GM12875 (cell line): ENCODE measurements at regions not wholly inside any gene's neighbourhood (a gene's known extent, or its start where the extent isn't known, plus 50 kb on each side); places are given as distances from the start of the nearest gene placed in this dataset.

ENCODE experiments used
- H3K4me3 ChIP-seq: one replicate; pipeline ENCODE4 v1.5.1; 2011; ENCODE audit warnings: low read depth, low read length, control low read depth
- CTCF ChIP-seq: IDR thresholded peaks from 2 replicates; pipeline ENCODE4 v1.5.1; 2011; ENCODE audit warnings: low read depth, mild to moderate bottlenecking, control low read depth, inconsistent platforms, low read length, moderate library complexity, borderline replicate concordance; ENCODE audit not compliant: insufficient read depth

GRCh38 chr13:69458013-69458412 lies 649.6 kb upstream of the ATXN8OS start:
- H3K4me3 ChIP-seq: no peak overlapping the region
- no peak for TF ChIP-seq CTCF

- H3K4me3 ChIP-seq: no peak overlapping the region
- TF ChIP-seq CTCF: no peak
Measured at GRCh38 chr13:69450245-69450644, 657.4 kb upstream of the ATXN8OS start.

- H3K4me3 ChIP-seq: no peak overlapping the region
- TF ChIP-seq CTCF: no peak
Measured at GRCh38 chr13:69425235-69425634, 682.4 kb upstream of the ATXN8OS start.

GRCh38 chr13:69423844-69424243 lies 683.8 kb upstream of the ATXN8OS start:
- no peak overlapping the region for H3K4me3 ChIP-seq
- TF ChIP-seq CTCF: no peak

GRCh38 chr13:69418319-69418718 lies 689.3 kb upstream of the ATXN8OS start:
- H3K4me3 ChIP-seq: no peak overlapping the region
- TF ChIP-seq CTCF: no peak

- no peak for TF ChIP-seq CTCF
- H3K4me3 ChIP-seq: no peak overlapping the region
Measured at GRCh38 chr13:69410761-69411160, 696.9 kb upstream of the ATXN8OS start.

- no peak for TF ChIP-seq CTCF
- H3K4me3 ChIP-seq: no peak overlapping the region
Measured at GRCh38 chr13:69391756-69392155, 715.9 kb upstream of the ATXN8OS start.
